A549 (cell line): ENCODE measurements at regions not wholly inside any gene's neighbourhood (a gene's known extent, or its start where the extent isn't known, plus 50 kb on each side); places are given as distances from the start of the nearest gene placed in this dataset.

ENCODE experiments used
- CHD2 ChIP-seq: fragments of 150-350 bp; IDR thresholded peaks from 2 replicates; pipeline ENCODE4 v1.6.1; 2014; ENCODE audit warnings: low read length; ENCODE audit not compliant: partially characterized antibody
- ESRRA ChIP-seq: fragments of 150-350 bp; IDR thresholded peaks from 2 replicates; pipeline ENCODE4 v1.6.1; 2014; ENCODE audit warnings: mild to moderate bottlenecking, low read length, borderline replicate concordance
- FOSL2 ChIP-seq, 2 experiments: fragments of 450-650 bp in 1 of 2; fragments of >200 bp in 1 of 2; sonication (Bioruptor Twin) in 1 of 2; formaldehyde crosslinking; IDR thresholded peaks; 2 replicates each; pipeline versions ENCODE4 v1.5.0 to v1.6.1; 2016 to 2020; ENCODE audit warnings: mild to moderate bottlenecking in 1 of 2, moderate library complexity in 1 of 2
- MAZ ChIP-seq: fragments of 150-350 bp; IDR thresholded peaks from 2 replicates; pipeline ENCODE4 v1.6.1; 2014; ENCODE audit warnings: antibody characterized with exemption, low read depth, low read length, borderline replicate concordance
- PHF8 ChIP-seq: fragments of 200-600 bp; sonication (generic); IDR thresholded peaks from 2 replicates; pipeline ENCODE4 v1.6.1; 2016; ENCODE audit warnings: low read depth, mild to moderate bottlenecking, antibody characterized with exemption, moderate library complexity, borderline replicate concordance
- TF ChIP-seq, protein P1 (sequence below): fragments of >200 bp; sonication (Bioruptor Twin); formaldehyde crosslinking; IDR thresholded peaks from 3 replicates; pipeline ENCODE4 v1.5.1; 2016
- TF ChIP-seq, protein P2 (sequence below): fragments of 250-450 bp; sonication (Bioruptor Pico); IDR thresholded peaks from 2 replicates; pipeline ENCODE4 v1.5.0; 2021; ENCODE audit warnings: mild to moderate bottlenecking, moderate library complexity, borderline replicate concordance

GRCh38 chr4:125387770-125388169 is 73.0 kb downstream of the FAT4 start:
- TF ChIP-seq, protein P1, sequence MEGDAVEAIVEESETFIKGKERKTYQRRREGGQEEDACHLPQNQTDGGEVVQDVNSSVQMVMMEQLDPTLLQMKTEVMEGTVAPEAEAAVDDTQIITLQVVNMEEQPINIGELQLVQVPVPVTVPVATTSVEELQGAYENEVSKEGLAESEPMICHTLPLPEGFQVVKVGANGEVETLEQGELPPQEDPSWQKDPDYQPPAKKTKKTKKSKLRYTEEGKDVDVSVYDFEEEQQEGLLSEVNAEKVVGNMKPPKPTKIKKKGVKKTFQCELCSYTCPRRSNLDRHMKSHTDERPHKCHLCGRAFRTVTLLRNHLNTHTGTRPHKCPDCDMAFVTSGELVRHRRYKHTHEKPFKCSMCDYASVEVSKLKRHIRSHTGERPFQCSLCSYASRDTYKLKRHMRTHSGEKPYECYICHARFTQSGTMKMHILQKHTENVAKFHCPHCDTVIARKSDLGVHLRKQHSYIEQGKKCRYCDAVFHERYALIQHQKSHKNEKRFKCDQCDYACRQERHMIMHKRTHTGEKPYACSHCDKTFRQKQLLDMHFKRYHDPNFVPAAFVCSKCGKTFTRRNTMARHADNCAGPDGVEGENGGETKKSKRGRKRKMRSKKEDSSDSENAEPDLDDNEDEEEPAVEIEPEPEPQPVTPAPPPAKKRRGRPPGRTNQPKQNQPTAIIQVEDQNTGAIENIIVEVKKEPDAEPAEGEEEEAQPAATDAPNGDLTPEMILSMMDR, result no peak
- TF ChIP-seq FOSL2 (IDR thresholded peaks at IDR 0.05), result no peak
- TF ChIP-seq FOSL2 (CRISPR knock-in tag; IDR thresholded peaks at IDR 0.05), result no peak
- no peak for TF ChIP-seq CHD2
- TF ChIP-seq MAZ, result no peak
- TF ChIP-seq ESRRA, result no peak
- TF ChIP-seq PHF8, result no peak
- TF ChIP-seq, protein P2, sequence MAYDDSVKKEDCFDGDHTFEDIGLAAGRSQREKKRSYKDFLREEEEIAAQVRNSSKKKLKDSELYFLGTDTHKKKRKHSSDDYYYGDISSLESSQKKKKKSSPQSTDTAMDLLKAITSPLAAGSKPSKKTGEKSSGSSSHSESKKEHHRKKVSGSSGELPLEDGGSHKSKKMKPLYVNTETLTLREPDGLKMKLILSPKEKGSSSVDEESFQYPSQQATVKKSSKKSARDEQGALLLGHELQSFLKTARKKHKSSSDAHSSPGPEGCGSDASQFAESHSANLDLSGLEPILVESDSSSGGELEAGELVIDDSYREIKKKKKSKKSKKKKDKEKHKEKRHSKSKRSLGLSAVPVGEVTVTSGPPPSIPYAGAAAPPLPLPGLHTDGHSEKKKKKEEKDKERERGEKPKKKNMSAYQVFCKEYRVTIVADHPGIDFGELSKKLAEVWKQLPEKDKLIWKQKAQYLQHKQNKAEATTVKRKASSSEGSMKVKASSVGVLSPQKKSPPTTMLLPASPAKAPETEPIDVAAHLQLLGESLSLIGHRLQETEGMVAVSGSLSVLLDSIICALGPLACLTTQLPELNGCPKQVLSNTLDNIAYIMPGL, result no peak
